Neural progenitor cell (in vitro differentiated cells): ENCODE measurements at regions not wholly inside any gene's neighbourhood (a gene's known extent, or its start where the extent isn't known, plus 50 kb on each side); places are given as distances from the start of the nearest gene placed in this dataset.

ENCODE experiments used
- DNase-seq: peaks from one replicate; pipeline ENCODE4 v3.0.0-alpha.2; 2016; ENCODE audit warnings: low spot score
- H2AFZ ChIP-seq: fragments of 200-600 bp; sonication (generic); replicated peaks from 2 replicates; pipeline ENCODE4 v1.6.1; 2016; ENCODE audit warnings: antibody characterized with exemption
- H3F3A ChIP-seq: fragments of 200-600 bp; sonication (generic); 2 replicates; pipeline ENCODE4 v1.6.1; 2016; ENCODE audit warnings: antibody characterized with exemption, low read depth
- H3K27ac ChIP-seq: fragments of 200-600 bp; sonication (generic); 2 replicates; pipeline ENCODE4 v1.5.1; 2016; ENCODE audit warnings: mild to moderate bottlenecking
- H3K27me3 ChIP-seq: fragments of 200-600 bp; sonication (generic); 2 replicates; pipeline ENCODE4 v1.6.1; 2016; ENCODE audit warnings: mild to moderate bottlenecking, moderate library complexity
- H3K36me3 ChIP-seq: fragments of 200-600 bp; sonication (generic); 2 replicates; pipeline ENCODE4 v1.5.1; 2016
- H3K4me1 ChIP-seq: fragments of 200-600 bp; sonication (generic); 2 replicates; pipeline ENCODE4 v1.6.1; 2016; ENCODE audit warnings: mixed run types
- H3K4me2 ChIP-seq: fragments of 200-600 bp; sonication (generic); 2 replicates; pipeline ENCODE4 v1.6.1; 2016
- H3K4me3 ChIP-seq: fragments of 200-600 bp; sonication (generic); 2 replicates; pipeline ENCODE4 v1.5.1; 2016
- H3K79me2 ChIP-seq: fragments of 200-600 bp; sonication (generic); 2 replicates; pipeline ENCODE4 v1.6.1; 2016; ENCODE audit warnings: low read depth
- H3K9ac ChIP-seq: fragments of 200-600 bp; sonication (generic); 2 replicates; pipeline ENCODE4 v1.6.1; 2016
- H3K9me3 ChIP-seq: fragments of 200-600 bp; sonication (generic); 2 replicates; pipeline ENCODE4 v1.5.1; 2016; ENCODE audit warnings: low read depth
- H4K20me1 ChIP-seq: fragments of 200-600 bp; sonication (generic); 2 replicates; pipeline ENCODE4 v1.6.1; 2016; ENCODE audit warnings: low read depth
- H3K27ac Mint-ChIP-seq: 3 replicates; pipeline ENCODE4 v1.8.0; 2021; ENCODE audit warnings: mixed read lengths
- H3K27me3 Mint-ChIP-seq: 2 replicates; pipeline ENCODE4 v1.8.0; 2022; ENCODE audit warnings: low read depth, mild to moderate bottlenecking, inconsistent platforms, moderate library complexity, mixed read lengths; ENCODE audit not compliant: insufficient read depth
- H3K36me3 Mint-ChIP-seq: 3 replicates; pipeline ENCODE4 v1.8.0; 2021; ENCODE audit warnings: mixed read lengths
- H3K4me1 Mint-ChIP-seq: 3 replicates; pipeline ENCODE4 v1.8.0; 2021; ENCODE audit warnings: mixed read lengths
- H3K4me3 Mint-ChIP-seq: 3 replicates; pipeline ENCODE4 v1.8.0; 2021; ENCODE audit warnings: mild to moderate bottlenecking, moderate library complexity, mixed read lengths
- H3K9me3 Mint-ChIP-seq: 3 replicates; pipeline ENCODE4 v1.8.0; 2020; ENCODE audit warnings: mixed read lengths
- EZH2 ChIP-seq: fragments of 200-600 bp; sonication (generic); IDR thresholded peaks from 2 replicates; pipeline ENCODE4 v1.6.1; 2017; ENCODE audit warnings: antibody characterized with exemption, mild to moderate bottlenecking, moderate library complexity
- EZH2phosphoT487 ChIP-seq: fragments of 200-600 bp; sonication (generic); IDR thresholded peaks from 2 replicates; pipeline ENCODE4 v1.6.1; 2017; ENCODE audit warnings: antibody characterized with exemption
- TF ChIP-seq, protein P1 (sequence below): fragments of 200-600 bp; sonication (generic); IDR thresholded peaks from 2 replicates; pipeline ENCODE4 v1.5.1; 2017; ENCODE audit warnings: antibody characterized with exemption, mild to moderate bottlenecking

GRCh38 chr5:32854473-32854872 lies 143.4 kb downstream of the NPR3 start:
- H3K79me2 ChIP-seq: no peaks in the 10 kb centered on the region
- H3F3A ChIP-seq: peaks cover 21% of the 10 kb centered on the region
- no peak overlapping the region for H3K4me3 ChIP-seq
- no peaks in the 10 kb centered on the region for H3K36me3 ChIP-seq
- H3K27ac ChIP-seq: no peak overlapping the region
- Mint-ChIP-seq H3K4me3 (no peak overlapping the region), H3K27ac (no peak overlapping the region), H3K36me3 (no peaks in the 10 kb centered on the region), H3K4me1 (peaks cover 16% of the 10 kb centered on the region), H3K9me3 (peaks cover 15% of the 10 kb centered on the region), H3K27me3 (no peaks in the 10 kb centered on the region)
- H4K20me1 ChIP-seq: no peaks in the 10 kb centered on the region
- H3K4me2 ChIP-seq: no peak overlapping the region
- H3K27me3 ChIP-seq: peaks cover 9% of the 10 kb centered on the region
- no peak for DNase-seq
- no peak overlapping the region for H3K9ac ChIP-seq
- H2AFZ ChIP-seq: no peak overlapping the region
- no peaks in the 10 kb centered on the region for H3K9me3 ChIP-seq
- TF ChIP-seq EZH2phosphoT487 (no peak), EZH2 (no peak)
- TF ChIP-seq, protein P1, sequence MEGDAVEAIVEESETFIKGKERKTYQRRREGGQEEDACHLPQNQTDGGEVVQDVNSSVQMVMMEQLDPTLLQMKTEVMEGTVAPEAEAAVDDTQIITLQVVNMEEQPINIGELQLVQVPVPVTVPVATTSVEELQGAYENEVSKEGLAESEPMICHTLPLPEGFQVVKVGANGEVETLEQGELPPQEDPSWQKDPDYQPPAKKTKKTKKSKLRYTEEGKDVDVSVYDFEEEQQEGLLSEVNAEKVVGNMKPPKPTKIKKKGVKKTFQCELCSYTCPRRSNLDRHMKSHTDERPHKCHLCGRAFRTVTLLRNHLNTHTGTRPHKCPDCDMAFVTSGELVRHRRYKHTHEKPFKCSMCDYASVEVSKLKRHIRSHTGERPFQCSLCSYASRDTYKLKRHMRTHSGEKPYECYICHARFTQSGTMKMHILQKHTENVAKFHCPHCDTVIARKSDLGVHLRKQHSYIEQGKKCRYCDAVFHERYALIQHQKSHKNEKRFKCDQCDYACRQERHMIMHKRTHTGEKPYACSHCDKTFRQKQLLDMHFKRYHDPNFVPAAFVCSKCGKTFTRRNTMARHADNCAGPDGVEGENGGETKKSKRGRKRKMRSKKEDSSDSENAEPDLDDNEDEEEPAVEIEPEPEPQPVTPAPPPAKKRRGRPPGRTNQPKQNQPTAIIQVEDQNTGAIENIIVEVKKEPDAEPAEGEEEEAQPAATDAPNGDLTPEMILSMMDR: no peak
- H3K4me1 ChIP-seq: peaks cover 17% of the 10 kb centered on the region

GRCh38 chr5:32859211-32859641 lies 148.1 kb downstream of the NPR3 start:
- no peak overlapping the region for H3K27ac ChIP-seq
- no peak overlapping the region for H3K9ac ChIP-seq
- H3K4me3 ChIP-seq: no peak overlapping the region
- no peak overlapping the region for H3K4me2 ChIP-seq
- no peaks in the 10 kb centered on the region for H3K4me1 ChIP-seq
- Mint-ChIP-seq H3K9me3 (peaks cover 20% of the 10 kb centered on the region), H3K4me3 (no peak overlapping the region), H3K36me3 (no peaks in the 10 kb centered on the region), H3K27me3 (no peaks in the 10 kb centered on the region), H3K4me1 (no peaks in the 10 kb centered on the region), H3K27ac (no peak overlapping the region)
- no peaks in the 10 kb centered on the region for H3F3A ChIP-seq
- H3K36me3 ChIP-seq: no peaks in the 10 kb centered on the region
- no peak for DNase-seq
- no peak overlapping the region for H2AFZ ChIP-seq
- TF ChIP-seq EZH2 (no peak), EZH2phosphoT487 (no peak)
- TF ChIP-seq, protein P1: no peak
- H3K27me3 ChIP-seq: no peaks in the 10 kb centered on the region
- H4K20me1 ChIP-seq: no peaks in the 10 kb centered on the region
- no peaks in the 10 kb centered on the region for H3K9me3 ChIP-seq
- H3K79me2 ChIP-seq: no peaks in the 10 kb centered on the region

DNA sequence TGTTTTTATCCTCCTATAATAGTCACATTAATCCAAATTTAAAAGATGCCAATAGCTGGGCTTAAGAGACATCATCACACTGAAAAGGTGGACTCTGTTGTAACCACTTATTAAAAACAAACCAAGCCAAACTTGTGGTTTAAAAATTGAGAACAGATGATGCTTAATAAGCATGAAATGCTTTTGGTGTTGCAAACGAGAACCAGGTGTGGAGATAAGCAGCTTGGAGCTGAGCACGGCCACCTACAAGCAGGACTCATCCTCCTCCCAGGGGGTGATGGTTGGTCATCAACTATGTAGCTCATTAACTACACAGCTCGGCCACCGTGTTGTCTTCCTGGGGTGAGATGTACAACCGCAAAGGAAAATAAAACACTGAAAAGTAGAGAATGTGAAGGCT lies 154.4 kb downstream of the NPR3 start:
- no peaks in the 10 kb centered on the region for H3F3A ChIP-seq
- H3K36me3 ChIP-seq: no peaks in the 10 kb centered on the region
- TF ChIP-seq EZH2 (no peak), EZH2phosphoT487 (no peak)
- TF ChIP-seq, protein P1: no peak
- no peaks in the 10 kb centered on the region for H3K4me1 Mint-ChIP-seq
- H3K4me1 ChIP-seq: no peaks in the 10 kb centered on the region
- no peaks in the 10 kb centered on the region for H3K9me3 ChIP-seq
- H3K4me2 ChIP-seq: no peak overlapping the region
- no peak overlapping the region for H3K27ac ChIP-seq
- DNase-seq: no peak
- no peak overlapping the region for H3K9ac ChIP-seq
- H3K27ac Mint-ChIP-seq: no peak overlapping the region
- no peaks in the 10 kb centered on the region for H3K27me3 Mint-ChIP-seq
- H2AFZ ChIP-seq: no peak overlapping the region
- H4K20me1 ChIP-seq: no peaks in the 10 kb centered on the region
- no peaks in the 10 kb centered on the region for H3K79me2 ChIP-seq
- H3K36me3 Mint-ChIP-seq: no peaks in the 10 kb centered on the region
- H3K27me3 ChIP-seq: no peaks in the 10 kb centered on the region
- no peak overlapping the region for H3K4me3 Mint-ChIP-seq
- no peaks in the 10 kb centered on the region for H3K9me3 Mint-ChIP-seq
- no peak overlapping the region for H3K4me3 ChIP-seq

DNA sequence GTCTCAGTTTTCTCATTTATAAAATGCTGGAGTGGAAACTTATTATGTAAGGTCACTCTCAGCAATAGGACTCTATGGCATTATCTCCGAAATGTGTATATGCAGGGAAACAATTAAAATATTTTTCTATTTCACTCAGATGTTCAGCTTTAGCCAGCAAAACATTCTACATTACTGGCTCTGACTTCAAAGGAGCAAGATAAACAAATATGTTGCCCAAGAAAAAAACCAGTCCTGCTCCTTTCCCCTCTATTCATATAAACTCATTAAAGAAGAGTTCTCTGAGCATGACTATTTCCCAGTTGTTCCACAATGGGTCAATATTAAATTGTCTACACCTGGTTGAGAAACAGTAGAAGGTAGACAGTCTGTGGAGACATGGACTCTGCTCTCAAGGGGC lies 155.0 kb downstream of the NPR3 start:
- Mint-ChIP-seq H3K27me3 (peaks cover 3% of the 10 kb centered on the region), H3K27ac (no peak overlapping the region), H3K9me3 (no peaks in the 10 kb centered on the region), H3K36me3 (no peaks in the 10 kb centered on the region), H3K4me1 (peaks cover under 1% of the 10 kb centered on the region), H3K4me3 (no peak overlapping the region)
- H3K9ac ChIP-seq: no peak overlapping the region
- no peak for DNase-seq
- H3K4me1 ChIP-seq: no peaks in the 10 kb centered on the region
- H3K27ac ChIP-seq: no peak overlapping the region
- no peaks in the 10 kb centered on the region for H4K20me1 ChIP-seq
- no peaks in the 10 kb centered on the region for H3K79me2 ChIP-seq
- no peaks in the 10 kb centered on the region for H3F3A ChIP-seq
- no peak overlapping the region for H3K4me3 ChIP-seq
- H3K4me2 ChIP-seq: no peak overlapping the region
- no peaks in the 10 kb centered on the region for H3K36me3 ChIP-seq
- H2AFZ ChIP-seq: no peak overlapping the region
- TF ChIP-seq EZH2 (no peak), EZH2phosphoT487 (no peak)
- TF ChIP-seq, protein P1: no peak
- no peaks in the 10 kb centered on the region for H3K27me3 ChIP-seq
- H3K9me3 ChIP-seq: no peaks in the 10 kb centered on the region
